GM23338 (cell line): ENCODE measurements at regions not wholly inside any gene's neighbourhood (a gene's known extent, or its start where the extent isn't known, plus 50 kb on each side); places are given as distances from the start of the nearest gene placed in this dataset.

ENCODE experiments used
- ATAC-seq: fragments of 200-7000 bp; cut with Tn5 transposase; 3 replicates; pipeline ENCODE4 v1.9.1; 2020
- DNase-seq: peaks from one replicate; pipeline ENCODE4 v3.0.0-alpha.2; 2015; ENCODE audit warnings: low spot score
- H2AFZ ChIP-seq: fragments of 200-600 bp; sonication (generic); 2 replicates; pipeline ENCODE4 v1.8.0; 2016; ENCODE audit warnings: antibody characterized with exemption, mild to moderate bottlenecking, moderate library complexity
- H3F3A ChIP-seq: fragments of 200-600 bp; sonication (generic); replicated peaks from 2 replicates; pipeline ENCODE4 v1.8.0; 2017; ENCODE audit warnings: antibody characterized with exemption, mixed run types, low read depth
- H3K27ac ChIP-seq: fragments of 200-600 bp; sonication (generic); 2 replicates; pipeline ENCODE4 v1.6.1; 2016; ENCODE audit warnings: low read depth
- H3K27me3 ChIP-seq: fragments of 200-600 bp; sonication (generic); 2 replicates; pipeline ENCODE4 v1.8.0; 2016; ENCODE audit warnings: mild to moderate bottlenecking, mixed run types, moderate library complexity; ENCODE audit not compliant: insufficient read depth
- H3K36me3 ChIP-seq: fragments of 200-600 bp; sonication (generic); 2 replicates; pipeline ENCODE4 v1.8.0; 2016; ENCODE audit warnings: mild to moderate bottlenecking; ENCODE audit not compliant: insufficient read depth
- H3K4me1 ChIP-seq: fragments of 200-600 bp; sonication (generic); 2 replicates; pipeline ENCODE4 v1.8.0; 2016; ENCODE audit warnings: mild to moderate bottlenecking, moderate library complexity; ENCODE audit not compliant: insufficient read depth
- H3K4me2 ChIP-seq: fragments of 200-600 bp; sonication (generic); 2 replicates; pipeline ENCODE4 v1.7.1; 2017; ENCODE audit warnings: mixed run types
- H3K4me3 ChIP-seq: fragments of 200-600 bp; sonication (generic); 2 replicates; pipeline ENCODE4 v1.6.1; 2016; ENCODE audit warnings: mixed run types
- H3K79me2 ChIP-seq: fragments of 200-600 bp; sonication (generic); replicated peaks from 2 replicates; pipeline ENCODE4 v1.8.0; 2017; ENCODE audit warnings: mild to moderate bottlenecking; ENCODE audit not compliant: insufficient read depth
- H3K9me2 ChIP-seq: fragments of 200-600 bp; sonication (generic); 2 replicates; pipeline ENCODE4 v1.8.0; 2017; ENCODE audit not compliant: insufficient read depth
- H4K20me1 ChIP-seq: fragments of 200-600 bp; sonication (generic); replicated peaks from 2 replicates; pipeline ENCODE4 v1.8.0; 2017; ENCODE audit warnings: mild to moderate bottlenecking; ENCODE audit not compliant: insufficient read depth
- H3K27ac Mint-ChIP-seq: 2 replicates; pipeline ENCODE4 v1.8.0; 2020; ENCODE audit warnings: inconsistent platforms, mild to moderate bottlenecking, moderate library complexity, mixed read lengths
- H3K27me3 Mint-ChIP-seq: 3 replicates; pipeline ENCODE4 v1.8.0; 2022; ENCODE audit warnings: low read depth, mild to moderate bottlenecking, moderate library complexity, mixed read lengths, inconsistent platforms; ENCODE audit not compliant: insufficient read depth, poor library complexity
- H3K36me3 Mint-ChIP-seq: 3 replicates; pipeline ENCODE4 v1.8.0; 2021; ENCODE audit warnings: low read depth, mild to moderate bottlenecking, inconsistent platforms, moderate library complexity, mixed read lengths
- H3K4me1 Mint-ChIP-seq: 3 replicates; pipeline ENCODE4 v1.8.0; 2020; ENCODE audit warnings: mild to moderate bottlenecking, inconsistent platforms, mixed read lengths
- H3K4me3 Mint-ChIP-seq: 3 replicates; pipeline ENCODE4 v1.8.0; 2021; ENCODE audit warnings: moderate library complexity, mild to moderate bottlenecking, inconsistent platforms, mixed read lengths
- H3K9me3 Mint-ChIP-seq: 3 replicates; pipeline ENCODE4 v1.8.0; 2020; ENCODE audit warnings: moderate library complexity, mild to moderate bottlenecking, inconsistent platforms, mixed read lengths
- CREB1 ChIP-seq: fragments of 250-450 bp; sonication (Bioruptor Pico); IDR thresholded peaks from 2 replicates; pipeline ENCODE4 v1.5.0; 2020; ENCODE audit warnings: low read depth, mild to moderate bottlenecking, moderate library complexity
- EZH2 ChIP-seq: fragments of 200-600 bp; sonication (generic); IDR thresholded peaks from one replicate; pipeline ENCODE4 v1.8.0; 2017; ENCODE audit warnings: antibody characterized with exemption, mild to moderate bottlenecking, low read depth; ENCODE audit not compliant: unreplicated experiment
- EZH2phosphoT487 ChIP-seq: fragments of 200-600 bp; sonication (generic); IDR thresholded peaks from one replicate; pipeline ENCODE4 v1.8.1; 2018; ENCODE audit warnings: antibody characterized with exemption; ENCODE audit not compliant: unreplicated experiment
- JUNB ChIP-seq: IDR thresholded peaks from one replicate; pipeline ENCODE4 v1.6.1; 2016; ENCODE audit warnings: antibody characterized with exemption; ENCODE audit not compliant: unreplicated experiment
- NANOG ChIP-seq: IDR thresholded peaks from 2 replicates; pipeline ENCODE4 v1.6.1; 2016; ENCODE audit warnings: antibody characterized with exemption, borderline replicate concordance
- POLR2AphosphoS5 ChIP-seq: IDR thresholded peaks from 2 replicates; pipeline ENCODE4 v1.6.1; 2016; ENCODE audit warnings: antibody characterized with exemption, low read depth
- STAT1 ChIP-seq: IDR thresholded peaks from one replicate; pipeline ENCODE4 v1.6.1; 2016; ENCODE audit warnings: antibody characterized with exemption; ENCODE audit not compliant: unreplicated experiment
- ZNF114 ChIP-seq: fragments of 250-450 bp; sonication (Bioruptor Pico); IDR thresholded peaks from 2 replicates; pipeline ENCODE4 v1.5.0; 2020; ENCODE audit warnings: mild to moderate bottlenecking, moderate library complexity
- ZNF331 ChIP-seq: fragments of 250-450 bp; sonication (Bioruptor Pico); IDR thresholded peaks from 2 replicates; pipeline ENCODE4 v1.5.0; 2020; ENCODE audit warnings: low read depth, mild to moderate bottlenecking, moderate library complexity
- TF ChIP-seq, protein P1 (sequence below), 2 experiments: fragments of 200-600 bp in 1 of 2; sonication (generic) in 1 of 2; conservative IDR thresholded peaks; 2 replicates each; pipeline versions ENCODE4 v1.5.1 to v1.6.1; 2016 to 2017; ENCODE audit warnings: antibody characterized with exemption in 2 of 2, low read depth in 2 of 2, mild to moderate bottlenecking in 2 of 2, moderate library complexity in 1 of 2
- TF ChIP-seq, protein P2 (sequence below): IDR thresholded peaks from 2 replicates; pipeline ENCODE4 v1.6.1; 2016; ENCODE audit warnings: antibody characterized with exemption
- TF ChIP-seq, protein P3 (sequence below): IDR thresholded peaks from one replicate; pipeline ENCODE4 v1.6.1; 2018; ENCODE audit warnings: antibody characterized with exemption; ENCODE audit not compliant: unreplicated experiment

DNA sequence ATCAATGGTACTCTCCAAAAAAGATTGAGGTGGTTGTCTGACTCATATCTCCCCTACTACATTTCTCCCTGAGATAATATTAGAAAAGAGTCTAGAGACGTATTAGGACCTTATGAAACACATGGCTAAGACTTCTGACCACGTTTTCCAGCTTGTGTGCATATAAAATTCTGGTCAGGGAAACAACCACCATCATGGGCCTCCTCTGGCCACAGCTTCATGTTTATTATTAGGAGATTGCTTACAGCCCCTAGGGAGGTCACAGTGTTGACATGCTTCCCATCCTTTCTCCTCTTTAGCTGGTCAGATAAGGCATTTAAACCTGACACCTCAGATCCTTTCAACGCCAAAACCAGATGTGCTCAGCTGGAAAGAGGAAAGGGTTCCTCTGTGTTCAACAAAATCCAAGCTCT lies 620.2 kb downstream of the PLPP3 start (continued):
- TF ChIP-seq, protein P1, sequence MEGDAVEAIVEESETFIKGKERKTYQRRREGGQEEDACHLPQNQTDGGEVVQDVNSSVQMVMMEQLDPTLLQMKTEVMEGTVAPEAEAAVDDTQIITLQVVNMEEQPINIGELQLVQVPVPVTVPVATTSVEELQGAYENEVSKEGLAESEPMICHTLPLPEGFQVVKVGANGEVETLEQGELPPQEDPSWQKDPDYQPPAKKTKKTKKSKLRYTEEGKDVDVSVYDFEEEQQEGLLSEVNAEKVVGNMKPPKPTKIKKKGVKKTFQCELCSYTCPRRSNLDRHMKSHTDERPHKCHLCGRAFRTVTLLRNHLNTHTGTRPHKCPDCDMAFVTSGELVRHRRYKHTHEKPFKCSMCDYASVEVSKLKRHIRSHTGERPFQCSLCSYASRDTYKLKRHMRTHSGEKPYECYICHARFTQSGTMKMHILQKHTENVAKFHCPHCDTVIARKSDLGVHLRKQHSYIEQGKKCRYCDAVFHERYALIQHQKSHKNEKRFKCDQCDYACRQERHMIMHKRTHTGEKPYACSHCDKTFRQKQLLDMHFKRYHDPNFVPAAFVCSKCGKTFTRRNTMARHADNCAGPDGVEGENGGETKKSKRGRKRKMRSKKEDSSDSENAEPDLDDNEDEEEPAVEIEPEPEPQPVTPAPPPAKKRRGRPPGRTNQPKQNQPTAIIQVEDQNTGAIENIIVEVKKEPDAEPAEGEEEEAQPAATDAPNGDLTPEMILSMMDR (conservative IDR thresholded peaks at IDR 0.05; ENCODE audit: low read depth in 2 of 2) = no peak
- no peak for TF ChIP-seq ZNF331 (CRISPR knock-in tag)
- TF ChIP-seq JUNB = no peak
- no peak for TF ChIP-seq CREB1
- no peak for TF ChIP-seq EZH2
- TF ChIP-seq, protein P2, sequence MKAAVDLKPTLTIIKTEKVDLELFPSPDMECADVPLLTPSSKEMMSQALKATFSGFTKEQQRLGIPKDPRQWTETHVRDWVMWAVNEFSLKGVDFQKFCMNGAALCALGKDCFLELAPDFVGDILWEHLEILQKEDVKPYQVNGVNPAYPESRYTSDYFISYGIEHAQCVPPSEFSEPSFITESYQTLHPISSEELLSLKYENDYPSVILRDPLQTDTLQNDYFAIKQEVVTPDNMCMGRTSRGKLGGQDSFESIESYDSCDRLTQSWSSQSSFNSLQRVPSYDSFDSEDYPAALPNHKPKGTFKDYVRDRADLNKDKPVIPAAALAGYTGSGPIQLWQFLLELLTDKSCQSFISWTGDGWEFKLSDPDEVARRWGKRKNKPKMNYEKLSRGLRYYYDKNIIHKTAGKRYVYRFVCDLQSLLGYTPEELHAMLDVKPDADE = no peak
- TF ChIP-seq EZH2phosphoT487 = no peak
- TF ChIP-seq STAT1 = no peak
- TF ChIP-seq NANOG = no peak

DNA sequence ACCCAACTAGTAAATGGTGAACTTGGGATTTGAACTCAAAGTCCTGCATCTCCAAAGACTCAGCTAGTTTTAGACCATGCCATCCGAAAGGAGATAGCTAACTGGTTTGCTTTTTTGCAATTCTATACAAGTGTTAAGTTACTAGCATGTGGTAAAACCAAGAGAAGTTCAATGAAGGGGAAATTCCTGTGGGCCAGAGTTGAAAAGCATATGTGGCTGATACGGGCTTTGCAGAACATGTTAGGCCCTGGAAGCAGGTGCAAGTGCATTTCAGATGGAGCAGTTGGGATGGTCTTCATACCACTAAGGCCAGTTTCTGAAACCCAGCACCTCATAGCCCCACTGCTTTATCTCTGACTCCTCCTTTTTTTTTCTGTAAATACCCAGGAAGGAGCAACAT lies 620.9 kb downstream of the PLPP3 start:
- Mint-ChIP-seq H3K4me3 (no peak overlapping the region), H3K4me1 (peaks cover 10% of the 10 kb centered on the region; the same call in 2 of the 3 replicates), H3K27ac (no peak overlapping the region), H3K36me3 (no peaks in the 10 kb centered on the region), H3K27me3 (peaks cover 3% of the 10 kb centered on the region), H3K9me3 (no peaks in the 10 kb centered on the region)
- H3K27ac ChIP-seq = no peak overlapping the region
- H3K4me1 ChIP-seq = peaks cover 7% of the 10 kb centered on the region; the same call in 1 of the 2 replicates
- H3K4me3 ChIP-seq = no peak overlapping the region
- peaks cover 13% of the 10 kb centered on the region for H3K9me2 ChIP-seq
- ATAC-seq = no peak; the same call in 2 of the 3 replicates
- no peaks in the 10 kb centered on the region for H3K79me2 ChIP-seq
- H3F3A ChIP-seq = no peaks in the 10 kb centered on the region
- H2AFZ ChIP-seq = peak overlapping the region; percentile 56; the same call in 1 of the 2 replicates
- H4K20me1 ChIP-seq = no peaks in the 10 kb centered on the region
- peak; percentile 3 for DNase-seq
- H3K27me3 ChIP-seq = no peaks in the 10 kb centered on the region
- no peak overlapping the region for H3K4me2 ChIP-seq
- no peaks in the 10 kb centered on the region for H3K36me3 ChIP-seq
- TF ChIP-seq EZH2 (no peak), ZNF114 (CRISPR knock-in tag) (no peak), EZH2phosphoT487 (no peak), ZNF331 (CRISPR knock-in tag) (no peak), NANOG (no peak), POLR2AphosphoS5 (no peak)
- TF ChIP-seq, protein P2 = no peak
- TF ChIP-seq, protein P3, sequence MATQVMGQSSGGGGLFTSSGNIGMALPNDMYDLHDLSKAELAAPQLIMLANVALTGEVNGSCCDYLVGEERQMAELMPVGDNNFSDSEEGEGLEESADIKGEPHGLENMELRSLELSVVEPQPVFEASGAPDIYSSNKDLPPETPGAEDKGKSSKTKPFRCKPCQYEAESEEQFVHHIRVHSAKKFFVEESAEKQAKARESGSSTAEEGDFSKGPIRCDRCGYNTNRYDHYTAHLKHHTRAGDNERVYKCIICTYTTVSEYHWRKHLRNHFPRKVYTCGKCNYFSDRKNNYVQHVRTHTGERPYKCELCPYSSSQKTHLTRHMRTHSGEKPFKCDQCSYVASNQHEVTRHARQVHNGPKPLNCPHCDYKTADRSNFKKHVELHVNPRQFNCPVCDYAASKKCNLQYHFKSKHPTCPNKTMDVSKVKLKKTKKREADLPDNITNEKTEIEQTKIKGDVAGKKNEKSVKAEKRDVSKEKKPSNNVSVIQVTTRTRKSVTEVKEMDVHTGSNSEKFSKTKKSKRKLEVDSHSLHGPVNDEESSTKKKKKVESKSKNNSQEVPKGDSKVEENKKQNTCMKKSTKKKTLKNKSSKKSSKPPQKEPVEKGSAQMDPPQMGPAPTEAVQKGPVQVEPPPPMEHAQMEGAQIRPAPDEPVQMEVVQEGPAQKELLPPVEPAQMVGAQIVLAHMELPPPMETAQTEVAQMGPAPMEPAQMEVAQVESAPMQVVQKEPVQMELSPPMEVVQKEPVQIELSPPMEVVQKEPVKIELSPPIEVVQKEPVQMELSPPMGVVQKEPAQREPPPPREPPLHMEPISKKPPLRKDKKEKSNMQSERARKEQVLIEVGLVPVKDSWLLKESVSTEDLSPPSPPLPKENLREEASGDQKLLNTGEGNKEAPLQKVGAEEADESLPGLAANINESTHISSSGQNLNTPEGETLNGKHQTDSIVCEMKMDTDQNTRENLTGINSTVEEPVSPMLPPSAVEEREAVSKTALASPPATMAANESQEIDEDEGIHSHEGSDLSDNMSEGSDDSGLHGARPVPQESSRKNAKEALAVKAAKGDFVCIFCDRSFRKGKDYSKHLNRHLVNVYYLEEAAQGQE = no peak
